A673 (cell line): ENCODE measurements at regions not wholly inside any gene's neighbourhood (a gene's known extent, or its start where the extent isn't known, plus 50 kb on each side); places are given as distances from the start of the nearest gene placed in this dataset.

Source experiments
- CTCF ChIP-seq: fragments of 300-800, 200-600 bp; sonication (generic); conservative IDR thresholded peaks from 2 replicates; pipeline ENCODE4 v1.5.1; 2017; ENCODE audit warnings: low read depth, mild to moderate bottlenecking, antibody characterized with exemption, low read length, moderate library complexity, mixed read lengths
- EZH2 ChIP-seq: fragments of 200-600 bp; sonication (generic); IDR thresholded peaks from 2 replicates; pipeline ENCODE4 v1.6.1; 2017; ENCODE audit warnings: borderline replicate concordance, low read depth, mild to moderate bottlenecking, mixed read lengths, antibody characterized with exemption, low read length; ENCODE audit not compliant: poor library complexity, severe bottlenecking

GRCh38 chr11:113547739-113548138, 72.5 kb upstream of the DRD2 start:
- TF ChIP-seq CTCF (no peak), EZH2 (no peak)
